LHCN-M2 (cell line): ENCODE measurements at regions not wholly inside any gene's neighbourhood (a gene's known extent, or its start where the extent isn't known, plus 50 kb on each side); places are given as distances from the start of the nearest gene placed in this dataset.

Source experiments
- DNase-seq: peaks from one replicate; pipeline ENCODE4 v3.0.0-alpha.2; 2012; ENCODE audit warnings: low read depth

DNA sequence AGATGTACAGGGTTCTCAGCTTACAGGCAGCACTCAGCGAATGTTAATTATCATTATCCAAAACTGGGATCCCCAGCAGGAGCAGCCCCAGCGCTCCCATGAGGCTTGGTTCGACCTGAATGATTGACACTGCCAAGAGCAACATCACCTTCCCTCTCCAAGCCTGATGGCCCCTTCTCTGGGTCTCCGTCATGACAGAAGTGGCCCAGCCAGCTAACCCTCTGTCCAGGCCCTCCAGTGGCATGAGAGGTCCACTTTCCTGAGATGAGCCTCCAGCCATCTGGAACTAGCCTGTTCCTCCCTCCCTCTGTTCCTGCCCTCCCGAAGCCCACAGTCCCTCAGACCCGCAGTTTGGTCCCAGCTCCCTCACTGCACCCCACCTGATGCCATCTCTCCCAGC lies 97.0 kb upstream of the RAB6C start:
- no peak for DNase-seq

DNA sequence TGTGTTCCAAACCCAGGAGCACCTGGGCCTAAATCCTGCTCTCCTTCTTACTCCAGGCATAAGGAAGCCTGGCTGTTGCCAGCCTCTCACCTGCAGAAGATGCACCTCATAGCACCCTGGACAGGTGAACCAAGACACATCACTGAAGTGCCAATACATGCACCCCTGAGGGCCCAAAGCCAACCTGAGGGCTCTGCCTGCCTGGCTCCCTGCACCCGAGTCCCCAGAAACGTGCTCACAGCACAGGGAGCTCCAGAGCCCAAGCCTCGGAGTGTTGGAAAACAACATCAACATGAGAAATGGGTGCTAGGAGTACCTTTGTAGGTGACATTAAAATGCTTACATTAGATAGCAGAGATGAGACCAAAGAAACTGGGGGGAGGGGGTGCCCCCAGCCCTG lies 96.3 kb upstream of the RAB6C start:
- no peak for DNase-seq

DNA sequence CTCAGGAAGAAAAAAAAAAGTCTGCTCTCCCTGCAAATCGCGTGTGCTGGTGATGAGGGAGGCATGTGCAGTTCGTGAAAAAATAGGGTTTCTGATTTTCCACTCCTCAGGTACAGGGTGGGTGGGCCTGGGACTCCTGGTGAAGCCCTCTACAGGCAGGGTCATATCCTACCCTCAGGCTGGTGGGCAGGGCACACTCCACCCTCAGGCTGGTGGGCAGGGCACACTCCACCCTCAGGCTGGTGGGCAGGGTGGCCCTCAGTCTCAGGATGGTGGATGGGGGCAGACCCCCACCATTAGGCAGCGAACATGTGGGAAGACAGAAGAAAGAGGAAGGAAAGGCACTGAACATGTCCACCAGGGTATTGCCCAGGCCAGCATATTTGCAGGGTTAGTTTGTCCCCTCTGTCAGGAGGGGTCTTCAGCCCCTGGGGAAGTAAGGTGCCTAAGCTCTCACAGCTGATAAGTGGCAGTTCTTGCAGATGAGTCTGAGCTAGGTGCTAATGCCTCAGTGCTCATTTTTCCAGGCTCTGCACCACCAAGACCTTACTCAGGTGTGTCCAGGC lies 95.2 kb upstream of the RAB6C start:
- no peak for DNase-seq

DNA sequence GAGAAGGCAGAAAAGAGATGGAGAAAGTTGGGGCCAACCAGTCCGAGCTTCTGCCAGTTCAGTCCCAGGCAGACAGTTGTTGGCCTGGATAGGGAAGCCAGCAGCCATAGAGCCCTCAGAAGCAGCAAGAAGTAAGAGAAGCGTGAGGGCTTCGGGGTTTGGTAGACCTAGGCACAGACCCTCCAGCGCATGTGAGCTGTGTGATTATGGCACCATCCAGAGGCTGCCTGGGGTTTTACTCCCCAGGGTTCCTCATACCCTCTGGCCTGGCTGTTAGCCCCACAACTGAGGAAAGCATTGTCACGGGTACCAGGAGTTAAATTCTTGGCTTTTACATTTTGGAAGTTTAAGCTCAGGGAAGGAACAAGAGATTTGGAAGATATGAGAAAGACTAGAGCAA lies 93.7 kb upstream of the RAB6C start:
- no peak for DNase-seq

DNA sequence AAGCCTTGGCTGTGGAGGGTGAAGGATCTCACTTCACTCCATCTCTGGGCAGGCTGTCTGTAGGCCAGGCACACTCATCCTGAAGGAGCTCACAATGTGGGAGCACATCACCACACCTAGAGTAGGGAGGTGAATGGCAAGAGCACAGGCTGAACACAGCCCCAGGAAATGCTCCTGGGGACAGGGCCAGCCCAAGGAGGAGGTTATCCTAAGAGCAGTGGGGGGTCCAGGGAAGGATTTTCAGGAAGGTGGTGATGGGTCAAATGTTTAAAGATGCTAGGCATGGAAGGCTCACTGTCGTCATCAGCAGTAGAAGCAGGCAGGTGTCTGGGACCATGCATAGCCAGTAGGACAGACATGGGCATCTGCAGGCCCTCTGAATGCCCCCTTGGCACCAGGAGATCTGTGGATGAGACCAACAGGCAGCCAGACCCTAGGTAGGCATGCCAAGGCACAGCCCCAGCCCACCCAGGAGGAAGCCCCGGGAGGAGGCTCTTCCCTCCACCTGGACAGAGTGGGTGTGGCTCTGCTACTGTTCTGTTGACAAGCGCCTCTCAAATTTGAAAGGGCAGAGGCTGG lies 91.7 kb upstream of the RAB6C start:
- no peak for DNase-seq

DNA sequence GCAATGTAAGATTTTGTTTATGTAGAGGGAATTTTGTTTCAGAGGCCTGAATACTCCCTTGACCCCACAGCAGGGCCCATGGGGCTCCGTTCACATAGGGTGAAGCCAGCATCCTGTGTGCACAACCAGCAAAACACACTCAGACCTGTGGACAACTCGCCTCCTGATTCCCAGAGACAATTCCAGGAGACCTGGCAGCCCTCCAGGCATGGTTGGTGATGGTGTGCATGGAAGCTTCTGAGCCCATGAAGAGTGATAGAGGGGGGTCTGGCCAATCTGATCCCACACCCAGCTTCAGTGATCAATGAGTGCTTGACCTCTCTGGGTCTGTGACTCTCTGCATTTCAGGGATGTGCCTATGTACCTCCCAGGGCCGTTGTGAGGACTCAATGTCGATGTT lies 91.0 kb upstream of the RAB6C start:
- DNase-seq: no peak

DNA sequence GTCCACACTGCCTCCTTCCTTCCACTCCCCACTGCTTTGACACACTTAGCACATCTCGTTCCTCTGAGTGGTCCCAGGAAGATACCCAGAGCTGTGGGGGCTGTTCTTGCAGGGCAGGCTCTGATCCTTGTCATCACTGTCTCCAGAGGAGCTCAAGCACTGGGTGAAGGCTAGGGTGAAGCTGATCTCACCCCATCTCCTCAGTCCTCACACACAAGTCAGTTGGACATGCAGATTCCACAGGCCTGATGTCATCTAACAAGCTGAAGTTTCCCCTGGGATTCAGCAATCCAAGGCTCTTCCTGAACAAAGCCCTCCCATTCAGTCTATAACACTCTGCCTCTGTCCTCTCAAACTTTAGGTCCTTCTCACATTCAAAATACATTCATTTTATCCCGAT lies 90.6 kb upstream of the RAB6C start:
- no peak for DNase-seq

DNA sequence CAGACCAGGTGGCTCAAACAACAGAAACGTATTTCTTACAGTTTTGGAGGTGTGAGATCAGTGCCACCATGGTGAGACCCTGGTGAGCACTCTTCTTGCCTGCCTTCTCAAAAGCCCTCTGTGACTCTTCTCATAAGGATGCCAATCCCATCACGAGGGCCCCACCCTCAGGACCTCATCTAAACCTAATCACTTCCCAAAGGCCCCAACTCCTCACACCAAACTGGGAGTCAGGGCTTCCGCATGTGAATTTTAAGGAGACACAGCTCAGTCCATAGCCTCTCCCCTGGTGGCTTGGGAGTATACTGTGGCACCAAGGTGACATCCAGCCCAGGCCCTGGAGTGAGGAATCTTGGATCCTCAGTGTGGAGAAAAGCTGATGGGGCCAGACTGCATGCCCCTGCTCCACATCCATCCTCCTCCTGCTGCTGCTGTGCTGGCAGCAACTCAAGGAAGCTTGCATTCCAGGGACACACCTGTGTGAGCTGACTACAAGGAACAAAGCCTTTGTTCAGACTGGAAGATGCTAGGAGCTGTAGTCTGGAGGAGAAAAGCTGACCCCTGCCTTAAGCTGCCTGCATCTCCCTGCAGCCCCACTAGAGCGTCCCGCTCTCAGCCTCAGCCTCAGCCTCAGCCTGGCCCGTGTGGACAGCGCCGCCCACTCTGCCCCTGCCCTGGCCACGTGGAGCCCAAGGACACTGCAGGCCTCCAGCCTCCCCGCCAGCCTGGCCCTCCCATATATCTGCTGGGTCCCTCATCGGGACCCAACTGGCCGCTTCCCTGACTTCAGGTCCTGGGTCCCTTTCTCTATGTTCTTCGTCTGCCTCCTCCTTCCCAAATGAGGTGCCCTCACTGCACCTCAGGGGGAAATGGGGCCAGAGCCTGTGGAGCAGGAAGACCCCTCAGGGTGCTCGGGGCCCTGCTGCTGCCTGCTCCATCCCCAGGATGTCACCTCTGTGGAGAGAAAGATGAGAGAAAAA lies 87.8 kb upstream of the RAB6C start:
- no peak for DNase-seq

DNA sequence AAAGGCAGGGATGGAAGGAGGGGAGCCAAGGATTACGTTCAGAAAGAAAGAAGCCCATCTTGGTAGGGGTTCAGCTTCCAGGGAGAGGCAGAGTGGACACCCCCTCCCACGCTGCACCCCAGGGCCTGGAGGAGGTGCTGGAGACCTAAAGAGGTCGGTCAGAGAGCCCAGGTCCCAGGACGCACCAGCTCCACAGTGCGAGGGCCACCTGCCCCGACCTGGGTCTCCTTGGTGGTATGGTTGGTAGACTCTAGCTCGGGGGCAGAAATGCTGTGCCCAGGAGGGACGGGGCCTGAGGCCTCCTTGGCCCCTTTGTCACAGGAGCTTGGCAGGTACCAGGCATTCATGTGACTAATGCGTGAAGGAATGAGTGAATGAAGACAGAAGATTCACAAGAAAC lies 87.1 kb upstream of the RAB6C start:
- no peak for DNase-seq

DNA sequence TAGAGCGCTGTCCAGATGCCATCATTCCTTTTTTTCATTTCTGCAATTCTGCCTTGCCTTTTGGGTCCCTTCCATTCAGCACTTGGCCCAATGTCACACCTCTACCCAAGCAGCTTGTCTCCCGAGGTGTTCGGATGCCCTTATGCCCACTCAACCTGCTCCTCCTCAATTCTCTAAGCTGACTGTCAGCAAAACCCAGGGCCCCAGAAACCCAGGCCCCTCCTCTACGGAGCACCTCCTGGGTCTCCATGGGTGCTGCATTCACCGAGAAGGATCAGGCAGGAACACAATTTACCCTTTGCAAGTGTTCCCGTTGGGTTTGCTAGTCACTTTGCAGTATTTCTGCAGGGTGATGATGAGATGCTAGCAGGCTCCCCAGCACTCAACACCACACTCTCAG lies 86.7 kb upstream of the RAB6C start:
- DNase-seq: no peak

DNA sequence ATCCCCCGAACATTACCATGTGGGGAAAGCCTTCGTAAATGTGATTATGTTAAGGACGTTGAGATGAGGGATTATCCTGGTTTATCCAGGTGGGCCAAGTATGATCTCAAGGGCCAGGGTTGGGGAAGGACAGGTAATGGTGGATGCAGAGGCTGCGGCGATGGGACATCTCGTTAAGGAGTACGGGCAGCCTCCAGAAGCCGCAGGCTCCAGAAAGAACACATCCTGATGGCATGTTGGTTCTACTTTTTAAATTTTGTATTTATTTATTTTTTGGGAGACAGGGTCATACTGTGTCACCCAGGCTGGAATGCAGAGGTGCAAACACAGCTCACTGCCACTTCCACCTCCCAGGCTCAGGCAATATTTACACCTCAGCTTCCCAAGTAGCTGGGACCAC lies 86.2 kb upstream of the RAB6C start:
- no peak for DNase-seq

DNA sequence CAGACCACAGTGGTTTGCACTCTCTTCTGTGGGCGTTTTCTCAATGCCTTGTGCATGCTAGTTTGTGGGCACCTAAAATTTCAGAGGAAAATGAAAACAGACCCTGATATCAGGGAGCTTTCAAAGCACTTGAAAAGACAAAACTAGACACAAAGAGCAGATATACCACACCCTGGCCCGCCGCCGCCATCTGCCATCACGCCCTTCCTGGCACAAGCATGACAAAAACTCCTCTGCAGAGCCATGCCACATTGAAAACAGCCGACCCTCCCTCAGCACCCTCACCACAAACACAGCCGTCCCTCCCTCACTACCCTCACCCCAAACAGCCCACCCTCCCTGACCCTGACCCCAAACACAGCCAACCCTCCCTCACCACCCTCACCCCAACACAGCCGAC lies 84.8 kb upstream of the RAB6C start:
- DNase-seq: no peak

DNA sequence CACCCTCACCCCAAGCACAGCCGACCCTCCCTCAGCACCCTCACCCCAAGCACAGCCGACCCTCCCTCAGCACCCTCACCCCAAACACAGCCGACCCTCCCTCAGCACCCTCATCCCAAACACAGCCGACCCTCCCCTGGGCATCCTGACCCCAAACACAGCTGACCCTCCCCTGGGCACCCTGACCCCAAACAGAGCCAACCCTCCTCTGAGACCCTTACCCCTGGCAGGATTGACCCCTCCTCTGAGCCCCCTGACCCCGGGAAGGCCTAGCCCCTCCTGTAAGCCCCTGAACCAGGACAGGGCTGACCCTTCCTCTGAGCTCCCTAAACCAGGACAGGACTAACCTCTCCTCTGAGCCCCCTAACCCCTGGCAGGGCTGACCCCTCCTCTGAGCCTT lies 84.4 kb upstream of the RAB6C start:
- DNase-seq: no peak

DNA sequence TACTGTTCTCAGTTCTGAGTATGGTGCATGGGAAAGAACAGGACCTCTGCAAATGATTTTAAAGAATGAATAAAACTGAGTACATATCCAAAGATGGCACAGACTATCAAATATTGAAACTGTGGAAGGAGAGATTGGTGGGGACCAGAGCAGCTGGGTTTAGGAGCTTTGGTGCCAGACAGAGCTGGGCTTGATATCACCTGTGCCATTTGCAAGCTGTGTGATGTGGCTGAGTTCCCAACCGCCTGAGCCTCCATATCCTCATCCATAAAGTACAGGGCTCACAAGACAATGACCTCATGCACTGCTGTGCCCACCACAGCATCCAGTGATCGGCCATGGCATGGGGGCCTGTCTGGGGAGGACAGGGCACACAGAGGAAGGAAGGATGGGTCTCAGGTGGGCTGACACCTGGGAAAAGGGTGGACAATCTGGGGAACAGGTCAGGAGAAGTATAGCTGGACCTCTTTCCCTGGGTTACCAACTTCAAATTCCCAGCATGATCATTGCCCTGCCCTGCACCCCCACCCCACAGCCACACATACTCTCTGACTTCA lies 83.9 kb upstream of the RAB6C start:
- DNase-seq: no peak

DNA sequence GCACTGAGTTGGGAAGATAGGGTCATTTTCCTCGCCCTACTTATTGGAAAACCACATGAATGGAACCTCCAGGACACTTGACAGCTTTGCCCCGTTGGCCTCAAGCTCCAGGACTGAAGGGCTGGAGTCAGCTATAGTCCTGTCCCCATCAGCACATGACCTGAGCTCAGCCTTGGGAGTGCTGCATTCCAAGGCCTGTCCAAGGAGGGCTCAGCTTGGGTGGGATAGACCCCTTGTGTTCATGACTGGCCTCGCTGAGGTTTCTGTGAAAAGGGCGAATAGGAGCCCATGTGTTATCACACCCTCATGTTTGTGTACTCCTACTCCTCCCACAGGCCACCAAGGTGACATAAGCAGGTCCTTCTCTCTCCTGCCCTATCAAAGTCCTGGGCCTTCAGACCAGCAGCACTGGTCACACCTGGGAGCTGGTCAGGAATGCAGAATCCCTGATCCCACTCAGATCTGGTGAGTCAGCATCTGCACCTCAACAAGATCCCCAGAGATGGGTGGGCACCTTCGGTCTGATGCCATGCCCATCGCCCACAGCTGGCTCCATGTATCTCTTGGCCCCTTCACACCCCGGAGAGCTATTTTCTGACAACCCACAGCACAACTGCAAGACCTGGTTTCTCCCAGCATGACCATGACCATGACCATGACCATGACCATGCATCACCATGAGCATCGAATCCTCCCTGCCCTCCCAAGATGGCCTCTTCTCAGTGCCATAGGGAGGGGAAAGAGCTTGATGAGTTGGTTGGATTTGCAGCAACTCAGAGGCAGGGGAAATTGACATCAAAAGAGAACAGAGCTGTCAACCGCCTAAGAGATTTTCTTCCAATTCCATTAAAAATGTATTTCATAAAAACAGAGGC lies 83.0 kb upstream of the RAB6C start:
- no peak for DNase-seq

DNA sequence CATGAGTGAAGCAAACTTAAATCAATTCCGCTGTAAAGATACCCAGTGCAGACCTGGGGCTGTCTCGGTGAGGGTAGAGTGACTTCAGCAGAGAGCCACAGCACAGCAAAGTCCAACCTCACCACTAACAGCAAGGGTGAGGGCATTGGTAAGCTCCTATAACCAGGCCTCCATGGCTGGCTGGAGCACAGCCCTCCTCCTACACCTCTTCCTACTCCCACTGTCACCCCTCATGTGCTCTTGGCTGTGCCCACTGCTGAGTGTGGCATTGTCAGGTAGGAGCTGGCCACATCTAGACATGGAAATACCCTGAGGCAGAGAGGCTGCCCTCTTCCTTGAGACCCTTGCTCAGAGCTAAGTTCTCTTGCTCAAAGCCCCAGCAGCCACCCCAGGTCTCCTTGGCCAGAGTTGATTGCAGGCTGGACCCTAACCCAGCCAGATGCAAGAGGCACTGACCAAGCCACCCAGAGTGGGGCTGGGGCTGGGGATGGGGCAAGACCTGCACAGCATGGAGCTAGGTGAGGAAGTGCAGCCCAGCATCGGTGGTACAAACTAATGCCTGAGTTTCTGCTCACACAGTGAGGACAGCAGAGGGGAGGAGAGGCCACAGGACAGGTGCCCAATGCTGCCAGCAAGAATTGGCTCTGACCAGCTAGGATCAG lies 77.6 kb upstream of the RAB6C start:
- DNase-seq: no peak

DNA sequence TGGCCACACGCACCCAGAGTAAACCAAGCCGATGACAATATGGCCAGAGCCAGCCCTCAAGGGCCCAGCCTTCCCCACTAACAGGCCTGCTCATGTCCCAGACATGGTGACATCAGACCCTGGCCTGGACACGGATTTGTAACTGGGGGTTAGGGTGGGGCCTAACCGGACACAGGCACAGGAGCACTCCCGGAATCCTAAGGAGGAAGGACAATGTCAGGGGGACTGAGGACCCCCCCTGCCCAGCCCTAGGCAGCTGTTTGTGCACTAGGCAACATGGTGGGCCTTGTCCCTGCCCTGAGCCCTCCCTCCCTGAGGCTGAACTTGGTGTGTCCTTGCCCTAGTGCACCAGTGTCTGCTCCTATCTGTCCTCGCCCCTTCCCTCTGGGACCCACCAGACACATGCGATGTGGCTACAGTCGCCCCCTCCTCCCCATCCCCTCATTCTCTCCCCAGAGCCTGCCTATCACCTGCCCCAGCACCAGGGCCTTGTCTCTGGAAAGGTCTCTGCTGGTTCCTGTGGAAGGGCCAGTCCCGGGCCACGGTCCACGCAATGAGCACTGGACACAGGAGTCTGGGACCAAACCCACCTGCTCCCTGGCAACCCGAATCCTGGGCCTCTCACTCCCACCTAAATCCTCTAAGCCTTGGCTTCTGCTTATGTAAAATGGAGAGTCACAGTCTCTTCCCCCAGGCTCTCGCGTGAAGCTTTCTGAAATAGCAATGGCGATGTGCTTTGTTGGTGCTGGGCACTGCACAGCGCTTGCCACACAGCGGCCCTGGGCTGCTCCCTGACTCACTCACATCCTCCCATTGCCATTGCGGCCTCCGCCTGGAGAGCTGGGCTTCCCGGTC lies 76.5 kb upstream of the RAB6C start:
- DNase-seq: no peak

DNA sequence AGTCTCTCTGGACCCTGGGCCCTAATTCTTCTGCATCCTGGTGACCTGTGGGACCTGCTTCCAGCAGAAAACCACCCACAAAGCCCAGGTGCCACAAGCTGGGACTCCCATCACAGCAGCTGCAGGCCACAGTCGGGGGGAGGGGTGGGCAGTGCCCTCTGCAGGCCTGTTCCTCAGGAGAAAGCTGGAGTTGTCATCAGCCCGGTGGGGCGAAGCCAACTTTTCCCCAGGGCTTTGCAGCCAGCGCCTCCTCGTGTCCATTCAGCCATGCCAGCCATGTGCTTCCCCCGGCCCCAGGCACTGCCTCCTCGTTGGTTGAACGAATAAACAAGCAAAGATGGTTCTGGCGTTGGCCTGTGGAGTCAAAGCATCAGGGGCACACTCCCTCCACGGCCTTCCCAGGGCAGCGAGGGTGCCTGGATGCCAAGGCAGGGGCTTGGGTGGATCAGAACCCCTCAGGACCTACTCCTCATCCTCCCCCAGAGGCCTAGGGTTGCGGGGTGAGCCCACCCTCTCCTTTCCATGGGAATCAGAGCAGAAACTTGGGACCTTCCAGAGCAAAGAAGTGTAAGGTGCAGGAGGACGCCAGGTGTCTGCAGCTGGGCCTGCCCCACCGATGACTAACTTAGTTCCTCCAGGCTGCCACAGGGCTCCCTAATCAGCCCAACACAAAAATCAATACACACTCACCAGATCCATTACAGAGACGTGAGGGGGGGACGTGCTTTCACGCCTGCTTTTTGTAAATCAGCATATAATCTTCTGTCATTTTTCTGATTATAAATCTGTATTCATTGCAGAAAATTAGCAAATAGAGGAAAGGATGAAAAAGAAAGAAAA lies 75.7 kb upstream of the RAB6C start:
- no peak for DNase-seq
